Hepatocyte (in vitro differentiated cells): ENCODE measurements at regions not wholly inside any gene's neighbourhood (a gene's known extent, or its start where the extent isn't known, plus 50 kb on each side); places are given as distances from the start of the nearest gene placed in this dataset.

Experiments
- DNase-seq: peaks from one replicate; pipeline ENCODE4 v3.0.0-alpha.2; 2016; ENCODE audit warnings: low spot score
- H2AFZ ChIP-seq: fragments of 200-600 bp; sonication (generic); 2 replicates; pipeline ENCODE4 v1.6.0; 2016; ENCODE audit warnings: antibody characterized with exemption, mild to moderate bottlenecking
- H3K27ac ChIP-seq: fragments of 200-600 bp; sonication (generic); 2 replicates; pipeline ENCODE4 v1.5.1; 2016; ENCODE audit warnings: mild to moderate bottlenecking
- H3K27me3 ChIP-seq: fragments of 200-600 bp; sonication (generic); 2 replicates; pipeline ENCODE4 v1.6.1; 2016
- H3K36me3 ChIP-seq: fragments of 200-600 bp; sonication (generic); replicated peaks from 2 replicates; pipeline ENCODE4 v1.5.1; 2016; ENCODE audit warnings: low read depth; ENCODE audit not compliant: insufficient read depth
- H3K4me1 ChIP-seq: fragments of 200-600 bp; sonication (generic); 2 replicates; pipeline ENCODE4 v1.5.1; 2016; ENCODE audit warnings: mild to moderate bottlenecking, moderate library complexity; ENCODE audit not compliant: insufficient read depth
- H3K4me2 ChIP-seq: fragments of 200-600 bp; sonication (generic); 2 replicates; pipeline ENCODE4 v1.6.0; 2016
- H3K4me3 ChIP-seq: fragments of 200-600 bp; sonication (generic); 2 replicates; pipeline ENCODE4 v1.5.1; 2016; ENCODE audit warnings: mild to moderate bottlenecking
- H3K79me2 ChIP-seq: fragments of 200-600 bp; sonication (generic); 2 replicates; pipeline ENCODE4 v1.6.0; 2017; ENCODE audit warnings: mild to moderate bottlenecking
- H3K9me2 ChIP-seq: fragments of 200-600 bp; sonication (generic); replicated peaks from 2 replicates; pipeline ENCODE4 v1.6.0; 2017; ENCODE audit warnings: mild to moderate bottlenecking; ENCODE audit not compliant: insufficient read depth
- H3K9me3 ChIP-seq: fragments of 200-600 bp; sonication (generic); 2 replicates; pipeline ENCODE4 v1.5.1; 2016; ENCODE audit warnings: low read depth, mild to moderate bottlenecking
- H4K20me1 ChIP-seq: fragments of 200-600 bp; sonication (generic); 2 replicates; pipeline ENCODE4 v1.6.0; 2016; ENCODE audit warnings: mild to moderate bottlenecking; ENCODE audit not compliant: insufficient read depth, poor library complexity, severe bottlenecking
- CTCF ChIP-seq: fragments of 200-600 bp; sonication (generic); IDR thresholded peaks from 2 replicates; pipeline ENCODE4 v1.5.1; 2016; ENCODE audit warnings: antibody characterized with exemption, mild to moderate bottlenecking; ENCODE audit not compliant: poor library complexity
- EZH2 ChIP-seq: fragments of 200-600 bp; sonication (generic); IDR thresholded peaks from 2 replicates; pipeline ENCODE4 v1.6.1; 2016; ENCODE audit warnings: antibody characterized with exemption, mild to moderate bottlenecking, borderline replicate concordance
- EZH2phosphoT487 ChIP-seq: fragments of 200-600 bp; sonication (generic); IDR thresholded peaks from one replicate; pipeline ENCODE4 v1.6.1; 2018; ENCODE audit warnings: antibody characterized with exemption, mild to moderate bottlenecking, low read depth, moderate library complexity; ENCODE audit not compliant: unreplicated experiment, severe bottlenecking
- WGBS: methylation state at CpG from one replicate; pipeline ENCODE4 v1.1.6; 2016; ENCODE audit warnings: low lambda C conversion rate; ENCODE audit errors: missing lambda C conversion rate; 5-methylcytosine and 5-hydroxymethylcytosine counted together

- Histone ChIP-seq H3K4me1 (no peaks in the 10 kb centered on the region), H2AFZ (no peak overlapping the region), H3K27ac (no peak overlapping the region), H3K4me3 (no peak overlapping the region), H3K9me2 (no peaks in the 10 kb centered on the region), H3K79me2 (no peaks in the 10 kb centered on the region), H3K4me2 (no peak overlapping the region), H3K27me3 (no peaks in the 10 kb centered on the region), H3K9me3 (no peaks in the 10 kb centered on the region), H4K20me1 (no peaks in the 10 kb centered on the region), H3K36me3 (no peaks in the 10 kb centered on the region)
- no peak for DNase-seq
- WGBS, result 90% methylated on average over 6 of the region's 6 CpGs
- TF ChIP-seq EZH2 (no peak), CTCF (no peak), EZH2phosphoT487 (no peak)
Observed at GRCh38 chr11:96942855-96943254, 553.0 kb downstream of the JRKL start.

- H3K27me3 ChIP-seq, result no peaks in the 10 kb centered on the region
- no peak for DNase-seq
- H3K4me1 ChIP-seq, result no peaks in the 10 kb centered on the region
- no peaks in the 10 kb centered on the region for H4K20me1 ChIP-seq
- H2AFZ ChIP-seq, result no peak overlapping the region
- peak; percentile 12 for TF ChIP-seq CTCF
- no peak for TF ChIP-seq EZH2
- no peak for TF ChIP-seq EZH2phosphoT487
- no peaks in the 10 kb centered on the region for H3K9me3 ChIP-seq
- WGBS, result 73% methylated on average over 1 of the region's 1 CpG
- H3K9me2 ChIP-seq, result no peaks in the 10 kb centered on the region
- no peak overlapping the region for H3K4me2 ChIP-seq
- H3K79me2 ChIP-seq, result no peaks in the 10 kb centered on the region
- no peaks in the 10 kb centered on the region for H3K36me3 ChIP-seq
- H3K4me3 ChIP-seq, result no peak overlapping the region
- no peak overlapping the region for H3K27ac ChIP-seq
Observed at GRCh38 chr11:96943970-96944369, 554.2 kb downstream of the JRKL start.

- Histone ChIP-seq H3K9me2 (no peaks in the 10 kb centered on the region), H3K4me1 (no peaks in the 10 kb centered on the region), H3K4me2 (no peak overlapping the region), H3K9me3 (no peaks in the 10 kb centered on the region), H3K27me3 (no peaks in the 10 kb centered on the region), H3K79me2 (no peaks in the 10 kb centered on the region), H3K4me3 (no peak overlapping the region), H4K20me1 (no peaks in the 10 kb centered on the region), H3K36me3 (no peaks in the 10 kb centered on the region), H2AFZ (no peak overlapping the region), H3K27ac (no peak overlapping the region)
- TF ChIP-seq EZH2 (no peak), EZH2phosphoT487 (no peak), CTCF (no peak)
- DNase-seq, result no peak
- WGBS, result 96% methylated on average over 2 of the region's 2 CpGs
Observed at GRCh38 chr11:96948066-96948465, 558.3 kb downstream of the JRKL start.

- Histone ChIP-seq H4K20me1 (no peaks in the 10 kb centered on the region), H3K4me1 (no peaks in the 10 kb centered on the region), H3K27me3 (no peaks in the 10 kb centered on the region), H2AFZ (no peak overlapping the region), H3K4me2 (no peak overlapping the region), H3K9me3 (no peaks in the 10 kb centered on the region), H3K27ac (no peak overlapping the region), H3K4me3 (no peak overlapping the region), H3K9me2 (no peaks in the 10 kb centered on the region), H3K79me2 (no peaks in the 10 kb centered on the region), H3K36me3 (no peaks in the 10 kb centered on the region)
- no peak for TF ChIP-seq EZH2phosphoT487
- TF ChIP-seq CTCF, result no peak
- no peak for TF ChIP-seq EZH2
- no peak for DNase-seq
- WGBS, result 19% methylated on average over 2 of the region's 2 CpGs
Observed at GRCh38 chr11:96949464-96949863, 559.7 kb downstream of the JRKL start.
